NCI-H446 treated with DMSO at 0.1 percent for 48 hours (cell line): ENCODE measurements at regions not wholly inside any gene's neighbourhood (a gene's known extent, or its start where the extent isn't known, plus 50 kb on each side); places are given as distances from the start of the nearest gene placed in this dataset.

Experiments used
- DNase-seq: peaks from one replicate; lab custom pipeline; 2025; lab: John Stamatoyannopoulos, UW

GRCh38 chr10:62744136-62744535 lies 60.4 kb upstream of the ADO start:
- DNase-seq, result no peak

- DNase-seq, result no peak
Observed at GRCh38 chr10:62745581-62745980, 58.9 kb upstream of the ADO start.

- DNase-seq, result no peak
Observed at GRCh38 chr10:62746951-62747729, 57.4 kb upstream of the ADO start.

GRCh38 chr10:62748386-62748785 lies 56.1 kb upstream of the ADO start:
- no peak for DNase-seq

GRCh38 chr10:62749093-62749683 lies 55.3 kb upstream of the ADO start:
- DNase-seq, result no peak
